Tibial nerve (tissue), 4 donors: ENCODE measurements at regions not wholly inside any gene's neighbourhood (a gene's known extent, or its start where the extent isn't known, plus 50 kb on each side); places are given as distances from the start of the nearest gene placed in this dataset.

Experiments used
- CTCF ChIP-seq, 5 experiments: fragments of 200-600 bp in 3 of 5; fragments of 450-650 bp in 2 of 5; sonication (generic) in 3 of 5; IDR thresholded peaks; one replicate each; pipeline ENCODE4 v1.5.1; 2016 to 2019; ENCODE audit warnings: antibody characterized with exemption in 5 of 5, mild to moderate bottlenecking in 3 of 5, moderate library complexity in 2 of 5
- EP300 ChIP-seq, 2 donors: sonication (generic); formaldehyde crosslinking; IDR thresholded peaks; one replicate each; pipeline ENCODE4 v1.6.1; 2017; ENCODE audit warnings: antibody characterized with exemption in 2 of 2, mild to moderate bottlenecking in 1 of 2
- POLR2A ChIP-seq, 2 donors: fragments of 450-650 bp; IDR thresholded peaks; one replicate each; pipeline ENCODE4 v1.6.1; 2017; ENCODE audit warnings: antibody characterized with exemption in 2 of 2, mild to moderate bottlenecking in 2 of 2, moderate library complexity in 2 of 2

GRCh38 chr2:18085593-18085992 is 207.1 kb downstream of the KCNS3 start:
- TF ChIP-seq CTCF (IDR thresholded peaks at IDR 0.05), result no peak
- TF ChIP-seq POLR2A (IDR thresholded peaks at IDR 0.05), result no peak
- no peak for TF ChIP-seq EP300 (IDR thresholded peaks at IDR 0.05)
